ENCODE measurements at regions not wholly inside any gene's neighbourhood (a gene's known extent, or its start where the extent isn't known, plus 50 kb on each side); places are given as distances from the start of the nearest gene placed in this dataset.

DNA sequence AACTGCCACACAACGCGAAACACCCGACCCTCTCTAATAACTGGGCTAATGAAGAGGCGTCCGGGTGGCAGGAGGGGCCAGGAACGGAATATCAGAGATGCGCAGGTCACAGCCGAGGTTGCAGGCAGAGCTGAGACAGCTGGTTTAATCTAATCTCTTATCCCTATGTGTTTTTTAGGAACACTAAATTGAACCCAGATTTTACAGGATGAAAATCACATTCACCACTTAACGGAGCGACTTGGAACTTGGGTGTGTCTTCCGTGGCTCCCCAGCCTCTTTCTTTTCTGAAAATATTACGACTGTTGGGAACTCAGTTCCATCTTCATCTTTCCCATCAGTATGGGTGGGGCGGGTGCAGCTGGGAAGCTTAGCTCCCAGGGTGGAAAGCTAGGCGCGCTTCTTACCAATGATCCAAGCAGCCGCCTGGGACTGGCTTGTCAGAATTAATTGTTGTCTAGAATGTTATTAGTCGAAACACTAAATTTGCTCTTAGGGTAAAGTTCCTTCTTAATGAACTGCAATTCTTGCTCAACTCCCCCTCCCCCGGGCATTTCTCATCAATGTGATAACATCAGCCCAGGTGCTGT is 92.5 kb downstream of the IRX2 start:
- TF ChIP-seq, protein P1, sequence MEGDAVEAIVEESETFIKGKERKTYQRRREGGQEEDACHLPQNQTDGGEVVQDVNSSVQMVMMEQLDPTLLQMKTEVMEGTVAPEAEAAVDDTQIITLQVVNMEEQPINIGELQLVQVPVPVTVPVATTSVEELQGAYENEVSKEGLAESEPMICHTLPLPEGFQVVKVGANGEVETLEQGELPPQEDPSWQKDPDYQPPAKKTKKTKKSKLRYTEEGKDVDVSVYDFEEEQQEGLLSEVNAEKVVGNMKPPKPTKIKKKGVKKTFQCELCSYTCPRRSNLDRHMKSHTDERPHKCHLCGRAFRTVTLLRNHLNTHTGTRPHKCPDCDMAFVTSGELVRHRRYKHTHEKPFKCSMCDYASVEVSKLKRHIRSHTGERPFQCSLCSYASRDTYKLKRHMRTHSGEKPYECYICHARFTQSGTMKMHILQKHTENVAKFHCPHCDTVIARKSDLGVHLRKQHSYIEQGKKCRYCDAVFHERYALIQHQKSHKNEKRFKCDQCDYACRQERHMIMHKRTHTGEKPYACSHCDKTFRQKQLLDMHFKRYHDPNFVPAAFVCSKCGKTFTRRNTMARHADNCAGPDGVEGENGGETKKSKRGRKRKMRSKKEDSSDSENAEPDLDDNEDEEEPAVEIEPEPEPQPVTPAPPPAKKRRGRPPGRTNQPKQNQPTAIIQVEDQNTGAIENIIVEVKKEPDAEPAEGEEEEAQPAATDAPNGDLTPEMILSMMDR (IDR thresholded peaks at IDR 0.05; ENCODE audit: extremely low read depth, missing control alignments), result no peak
- DNase-seq (ENCODE audit: low spot score), result no peak

DNA sequence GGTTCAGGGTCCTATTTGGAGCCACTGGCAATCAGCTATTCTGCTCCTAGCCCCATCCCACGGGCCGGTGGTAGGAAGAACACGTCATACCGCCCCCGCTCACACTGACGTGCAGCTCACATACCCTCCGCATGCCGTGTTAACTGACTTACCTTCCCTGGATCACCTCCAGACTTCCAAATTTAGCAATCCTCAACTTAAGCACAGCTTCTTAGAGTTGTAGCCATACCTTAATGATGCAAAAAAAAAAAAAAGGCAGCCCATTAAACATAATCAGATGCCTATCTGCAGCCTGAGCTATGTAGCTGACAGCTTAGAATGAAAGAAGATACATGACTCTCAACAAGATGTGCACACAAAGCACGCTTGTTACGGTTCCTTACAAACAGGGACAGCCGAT is 93.0 kb downstream of the IRX2 start:
- TF ChIP-seq, protein P1 (IDR thresholded peaks at IDR 0.05; ENCODE audit: extremely low read depth, missing control alignments), result no peak
- DNase-seq (ENCODE audit: low spot score), result no peak

DNA sequence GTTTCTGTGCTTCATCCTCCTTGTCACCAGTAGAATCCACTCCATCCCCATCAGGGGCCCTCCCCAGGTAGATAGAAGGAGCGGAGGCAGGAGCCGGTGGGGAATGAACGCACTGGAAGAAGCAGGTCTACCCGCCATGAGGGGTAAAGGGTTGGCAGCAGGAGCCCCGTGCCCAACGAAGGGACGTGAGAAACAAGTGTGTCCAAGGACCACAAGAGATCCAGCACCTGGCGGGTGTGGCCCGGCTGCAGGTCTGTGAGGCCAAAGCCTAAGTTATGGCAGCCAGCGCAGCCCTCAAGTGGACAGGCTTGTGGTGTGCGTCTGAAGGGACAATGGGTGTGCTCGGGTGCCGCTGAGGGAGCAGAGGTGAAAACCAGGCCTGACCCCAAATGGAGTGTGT is 94.3 kb downstream of the IRX2 start:
- DNase-seq (ENCODE audit: low spot score), result no peak
- TF ChIP-seq, protein P1 (IDR thresholded peaks at IDR 0.05; ENCODE audit: extremely low read depth, missing control alignments), result no peak

DNA sequence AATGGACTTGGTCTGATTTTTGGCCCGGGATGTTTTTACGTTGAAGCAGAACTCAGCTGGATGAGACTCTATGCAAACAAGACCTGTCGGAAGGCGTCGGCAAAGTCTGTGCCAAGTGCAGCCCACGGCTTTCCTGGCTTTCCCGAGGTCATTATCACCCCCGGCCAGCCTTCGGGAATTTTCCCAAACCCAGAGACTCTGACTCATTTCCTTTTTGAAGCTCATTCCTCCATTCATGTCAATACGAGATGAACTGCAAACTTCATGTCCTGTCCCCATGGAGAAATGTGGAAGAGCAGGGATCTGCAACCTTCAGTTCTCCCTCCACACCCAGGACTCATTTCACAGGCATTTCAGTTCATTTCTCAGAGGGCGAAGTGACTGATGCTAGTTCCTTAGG is 95.3 kb downstream of the IRX2 start:
- no peak for DNase-seq (ENCODE audit: low spot score)
- TF ChIP-seq, protein P1 (IDR thresholded peaks at IDR 0.05; ENCODE audit: extremely low read depth, missing control alignments), result no peak

DNA sequence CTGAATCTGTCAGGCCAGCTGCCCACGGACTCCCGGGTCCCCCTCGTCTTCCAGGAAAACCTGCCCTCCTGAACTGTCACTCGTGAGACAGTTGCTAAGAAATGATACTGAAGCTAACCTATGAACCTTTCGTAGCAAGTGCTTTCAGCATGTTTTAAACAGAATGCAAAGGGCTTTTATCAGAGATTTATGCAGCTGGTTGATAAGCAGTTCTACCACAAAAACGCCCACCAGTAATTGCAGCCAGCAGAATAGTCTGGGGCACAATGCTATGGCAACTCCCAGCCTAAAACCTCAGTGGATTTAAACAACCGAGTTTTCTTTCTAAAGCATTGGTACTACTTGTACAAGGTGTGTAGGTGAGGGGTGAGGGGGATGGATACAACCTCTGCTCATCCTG is 97.5 kb downstream of the IRX2 start:
- DNase-seq (ENCODE audit: low spot score), result no peak
- TF ChIP-seq, protein P1 (IDR thresholded peaks at IDR 0.05; ENCODE audit: extremely low read depth, missing control alignments), result no peak

DNA sequence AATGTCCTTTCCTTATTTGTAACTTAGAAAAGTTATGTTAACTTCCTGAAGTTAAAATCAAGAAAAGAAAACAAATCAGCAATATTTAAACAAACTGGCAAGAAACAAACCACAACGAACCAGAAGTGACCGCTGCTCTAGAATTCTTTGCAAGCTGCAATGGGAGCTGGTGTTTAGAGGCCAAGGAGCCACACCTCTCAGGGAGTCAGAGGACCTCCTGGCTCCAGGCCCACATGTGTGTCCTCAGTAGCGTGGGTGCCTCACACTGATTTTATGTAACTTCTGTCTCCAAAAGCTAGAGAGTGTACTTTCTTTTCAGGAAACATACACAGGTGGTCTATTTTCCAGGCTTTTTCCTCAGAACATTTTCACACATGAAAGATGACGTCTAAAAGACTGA is 100.4 kb downstream of the IRX2 start:
- TF ChIP-seq, protein P1 (IDR thresholded peaks at IDR 0.05; ENCODE audit: extremely low read depth, missing control alignments), result no peak
- DNase-seq (ENCODE audit: low spot score), result no peak

DNA sequence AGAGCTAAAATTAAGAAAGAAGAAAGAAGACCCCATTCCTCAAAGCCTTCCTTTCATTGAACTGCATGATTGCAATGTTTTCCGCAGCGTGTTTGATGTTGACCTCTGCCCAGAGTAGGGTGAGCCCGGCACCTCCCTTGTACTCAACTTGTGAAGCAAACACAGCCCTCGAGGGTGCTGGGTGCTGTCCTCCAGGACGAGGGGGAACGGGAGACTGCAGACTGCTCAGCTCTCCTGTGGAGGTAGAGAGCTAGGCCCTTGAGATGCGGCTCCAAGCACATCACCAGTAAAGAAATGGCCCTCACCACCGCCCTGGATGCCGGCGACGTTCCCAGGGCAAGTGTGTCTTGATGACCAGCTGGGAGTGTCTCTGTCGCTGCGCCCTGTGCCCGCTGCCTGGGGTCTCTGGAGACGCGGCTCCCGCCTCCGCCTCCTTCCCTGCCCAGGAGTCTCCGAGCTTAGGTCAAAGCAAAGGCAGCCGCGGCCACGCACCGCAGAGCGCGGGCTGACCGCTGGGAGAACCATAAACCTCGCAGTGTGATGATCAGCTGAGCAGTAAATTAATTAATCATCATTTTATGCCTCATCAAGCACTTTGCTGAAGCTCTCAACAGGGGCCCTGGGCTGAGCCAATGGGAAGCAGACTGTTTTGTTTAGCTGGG is 108.7 kb downstream of the IRX2 start:
- TF ChIP-seq, protein P1 (IDR thresholded peaks at IDR 0.05; ENCODE audit: extremely low read depth, missing control alignments), result no peak
- DNase-seq (ENCODE audit: low spot score), result no peak

Measured in GM20000 (cell line).